Mesenchymal stem cell (in vitro differentiated cells and primary cell): ENCODE measurements at regions not wholly inside any gene's neighbourhood (a gene's known extent, or its start where the extent isn't known, plus 50 kb on each side); places are given as distances from the start of the nearest gene placed in this dataset.

Experiments used
- DNase-seq: peaks from one replicate; pipeline ENCODE4 v3.0.0-alpha.2; 2013
- H2AFZ ChIP-seq: one replicate; pipeline ENCODE4 v1.6.1; 2013; ENCODE audit warnings: low read depth, mild to moderate bottlenecking, control low read depth, inconsistent platforms, low read length, moderate library complexity
- H2AK5ac ChIP-seq: 2 replicates; pipeline ENCODE4 v1.6.1; 2013; ENCODE audit warnings: low read length, moderate library complexity, mild to moderate bottlenecking, inconsistent platforms; ENCODE audit not compliant: severe bottlenecking
- H2BK120ac ChIP-seq: one replicate; pipeline ENCODE4 v1.6.1; 2013; ENCODE audit warnings: low read depth, mild to moderate bottlenecking, inconsistent platforms, low read length, moderate library complexity
- H2BK12ac ChIP-seq, 2 experiments: one replicate each; pipeline ENCODE4 v1.6.1; 2013; ENCODE audit warnings: inconsistent platforms in 2 of 2, low read length in 2 of 2, mild to moderate bottlenecking in 2 of 2, moderate library complexity in 2 of 2, control low read depth in 1 of 2
- H2BK15ac ChIP-seq: one replicate; pipeline ENCODE4 v1.6.1; 2013; ENCODE audit warnings: mild to moderate bottlenecking, low read depth, inconsistent platforms; ENCODE audit not compliant: poor library complexity, severe bottlenecking
- H2BK5ac ChIP-seq: 2 replicates; pipeline ENCODE4 v1.6.1; 2013; ENCODE audit warnings: low read depth, mild to moderate bottlenecking, low read length, control low read depth, inconsistent platforms; ENCODE audit not compliant: poor library complexity, severe bottlenecking
- H3K14ac ChIP-seq, 2 experiments: one replicate each; pipeline ENCODE4 v1.6.1; 2013; ENCODE audit warnings: inconsistent platforms in 2 of 2, low read length in 2 of 2, control low read depth in 1 of 2, mild to moderate bottlenecking in 1 of 2, moderate library complexity in 1 of 2
- H3K18ac ChIP-seq, 2 experiments: one replicate each; pipeline ENCODE4 v1.6.1; 2013; ENCODE audit warnings: inconsistent platforms in 2 of 2, low read length in 2 of 2, control low read depth in 1 of 2, low read depth in 1 of 2, mild to moderate bottlenecking in 1 of 2
- H3K23ac ChIP-seq, 2 experiments: one replicate each; pipeline ENCODE4 v1.6.1; 2013; ENCODE audit warnings: inconsistent platforms in 2 of 2, low read length in 2 of 2, mild to moderate bottlenecking in 2 of 2, moderate library complexity in 2 of 2, control low read depth in 1 of 2
- H3K27ac ChIP-seq: 2 replicates; pipeline ENCODE4 v1.5.1; 2013; ENCODE audit warnings: mild to moderate bottlenecking, moderate library complexity, low read length, control low read depth, inconsistent platforms; ENCODE audit not compliant: poor library complexity, severe bottlenecking
- H3K27me3 ChIP-seq, 2 experiments: 2 replicates each; pipeline versions ENCODE4 v1.6.1 to v1.7.0; 2013; ENCODE audit warnings: low read length in 2 of 2, mild to moderate bottlenecking in 2 of 2, moderate library complexity in 2 of 2, control low read depth in 1 of 2, inconsistent platforms in 1 of 2; ENCODE audit not compliant: control insufficient read depth in 1 of 2, insufficient read depth in 1 of 2
- H3K36me3 ChIP-seq, 2 experiments: 2 replicates each; pipeline versions ENCODE4 v1.6.1 to v1.7.0; 2013; ENCODE audit warnings: low read length in 2 of 2, control low read depth in 1 of 2, inconsistent platforms in 1 of 2, low read depth in 1 of 2, mild to moderate bottlenecking in 1 of 2; ENCODE audit not compliant: insufficient read depth in 2 of 2, control insufficient read depth in 1 of 2
- H3K4ac ChIP-seq, 2 experiments: one replicate each; pipeline ENCODE4 v1.6.1; 2013; ENCODE audit warnings: inconsistent platforms in 2 of 2, low read length in 2 of 2, mild to moderate bottlenecking in 2 of 2, moderate library complexity in 2 of 2, control low read depth in 1 of 2, low read depth in 1 of 2
- H3K4me1 ChIP-seq: 2 replicates; pipeline ENCODE4 v1.6.1; 2013; ENCODE audit warnings: low read depth, low read length, control low read depth; ENCODE audit not compliant: control insufficient read depth, insufficient read depth
- H3K4me2 ChIP-seq: 2 replicates; pipeline ENCODE4 v1.6.1; 2013; ENCODE audit warnings: low read length, mild to moderate bottlenecking, inconsistent platforms; ENCODE audit not compliant: poor library complexity, severe bottlenecking
- H3K4me3 ChIP-seq, 2 experiments: 2 replicates each; pipeline versions ENCODE4 v1.5.1 to v1.7.0; 2013; ENCODE audit warnings: low read length in 2 of 2, mild to moderate bottlenecking in 2 of 2, control low read depth in 1 of 2, low read depth in 1 of 2; ENCODE audit not compliant: insufficient read depth in 1 of 2
- H3K79me1 ChIP-seq: replicated peaks from 2 replicates; pipeline ENCODE4 v1.6.1; 2013; ENCODE audit warnings: mild to moderate bottlenecking, control low read depth, low read length, inconsistent platforms; ENCODE audit not compliant: poor library complexity, severe bottlenecking
- H3K9ac ChIP-seq: 2 replicates; pipeline ENCODE4 v1.7.0; 2013; ENCODE audit warnings: mild to moderate bottlenecking, low read length, moderate library complexity
- H3K9me3 ChIP-seq: 2 replicates; pipeline ENCODE4 v1.7.0; 2013; ENCODE audit warnings: mild to moderate bottlenecking, low read length; ENCODE audit not compliant: control insufficient read depth
- H4K8ac ChIP-seq: one replicate; pipeline ENCODE4 v1.6.1; 2013; ENCODE audit warnings: inconsistent platforms, mild to moderate bottlenecking, low read length, moderate library complexity
- H4K91ac ChIP-seq: one replicate; pipeline ENCODE4 v1.6.1; 2013; ENCODE audit warnings: mild to moderate bottlenecking, low read length, inconsistent platforms
- WGBS: methylation state at CpG from one replicate; pipeline ENCODE4 v1.1.7; 2013; ENCODE audit warnings: mixed read lengths; 5-methylcytosine and 5-hydroxymethylcytosine counted together

DNA sequence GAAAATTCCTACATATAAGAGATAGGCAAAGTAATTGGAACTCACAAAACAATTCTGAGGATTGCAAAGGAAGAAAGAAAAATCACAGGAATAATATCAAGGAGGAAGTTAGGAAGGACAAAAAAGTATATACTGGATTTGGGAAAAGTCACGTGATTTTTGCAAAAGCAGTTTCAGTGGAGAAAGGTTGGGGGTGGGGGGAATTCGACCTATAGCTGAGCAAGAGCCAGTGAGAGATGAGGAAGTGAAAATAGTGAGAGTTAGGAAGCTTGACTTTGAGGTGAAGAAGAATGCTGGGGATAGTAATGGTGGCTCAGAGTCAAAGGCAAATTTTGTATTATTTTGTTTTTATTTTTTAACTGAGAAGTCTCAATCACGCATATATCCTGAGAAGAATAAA lies 438.0 kb upstream of the PMFBP1 start:
- Histone ChIP-seq H2AK5ac (no peak overlapping the region), H3K27me3 (no peaks in the 10 kb centered on the region), H2BK120ac (no peak overlapping the region), H3K9ac (no peak overlapping the region), H3K4ac (no peak overlapping the region), H3K79me1 (no peaks in the 10 kb centered on the region), H3K18ac (no peak overlapping the region), H2BK5ac (no peak overlapping the region), H4K8ac (no peak overlapping the region), H3K4me2 (no peak overlapping the region), H3K9me3 (no peaks in the 10 kb centered on the region), H2BK15ac (no peak overlapping the region), H3K4me3 (no peak overlapping the region), H3K36me3 (no peaks in the 10 kb centered on the region), H2AFZ (no peak overlapping the region), H2BK12ac (no peak overlapping the region), H3K27ac (no peak overlapping the region), H3K14ac (no peak overlapping the region), H4K91ac (no peak overlapping the region), H3K23ac (no peak overlapping the region), H3K4me1 (no peaks in the 10 kb centered on the region)
- 78% methylated on average over 3 of the region's 3 CpGs for WGBS
- no peak for DNase-seq

DNA sequence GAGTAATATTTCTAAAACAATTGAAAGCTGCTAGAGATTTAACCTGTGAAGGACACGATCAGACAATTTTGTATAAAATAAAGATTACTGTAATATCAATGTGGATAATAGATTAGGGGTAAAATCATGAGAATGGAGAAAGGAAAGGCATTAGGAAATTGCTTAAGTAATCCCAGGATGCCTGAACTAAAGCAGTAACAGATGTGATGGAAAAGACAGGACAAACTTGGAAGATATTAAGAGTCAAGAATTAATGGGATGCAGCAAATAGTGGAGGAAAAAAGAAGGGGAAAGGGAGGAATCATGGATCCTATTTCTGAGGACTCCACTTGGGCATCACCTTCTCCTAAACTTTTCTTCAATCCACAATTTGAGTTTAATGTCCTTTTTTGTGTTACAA lies 437.1 kb upstream of the PMFBP1 start:
- no peak for DNase-seq
- Histone ChIP-seq H2BK5ac (no peak overlapping the region), H3K4me1 (no peaks in the 10 kb centered on the region), H3K14ac (no peak overlapping the region), H3K23ac (no peak overlapping the region), H3K27ac (no peak overlapping the region), H3K4me3 (no peak overlapping the region), H3K9me3 (no peaks in the 10 kb centered on the region), H2BK15ac (no peak overlapping the region), H3K79me1 (peaks cover 2% of the 10 kb centered on the region), H3K4ac (no peak overlapping the region), H2BK120ac (no peak overlapping the region), H3K18ac (no peak overlapping the region), H3K27me3 (no peaks in the 10 kb centered on the region), H2AFZ (no peak overlapping the region), H4K91ac (no peak overlapping the region), H3K36me3 (no peaks in the 10 kb centered on the region), H4K8ac (no peak overlapping the region), H3K4me2 (no peak overlapping the region), H3K9ac (no peak overlapping the region), H2BK12ac (no peak overlapping the region), H2AK5ac (no peak overlapping the region)
- no CpG with 5 or more reads among the region's 1 CpG for WGBS

DNA sequence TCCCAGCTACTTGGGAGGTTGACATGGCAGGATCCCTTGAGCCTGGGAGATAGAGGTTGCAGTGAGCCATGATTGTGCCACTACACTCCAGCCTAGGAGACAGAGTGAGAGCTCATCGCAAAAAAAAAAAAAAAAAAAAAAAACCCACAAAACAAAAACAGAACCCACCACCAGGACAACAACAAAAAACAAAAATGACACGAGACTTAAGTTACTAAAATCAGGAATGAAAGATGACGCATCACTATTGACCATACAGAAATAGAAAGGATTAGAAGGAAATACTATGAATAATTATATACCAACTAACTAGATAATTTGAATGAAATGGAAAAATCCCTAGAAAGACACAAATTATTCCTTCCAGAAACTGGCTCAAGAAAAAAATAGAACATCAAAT lies 432.4 kb upstream of the PMFBP1 start:
- H3K79me1 ChIP-seq, result peaks cover 3% of the 10 kb centered on the region
- H3K27me3 ChIP-seq, result no peaks in the 10 kb centered on the region
- no peaks in the 10 kb centered on the region for H3K36me3 ChIP-seq
- H2BK15ac ChIP-seq, result no peak overlapping the region
- no peak overlapping the region for H4K91ac ChIP-seq
- no peak overlapping the region for H2AFZ ChIP-seq
- H2BK12ac ChIP-seq, result no peak overlapping the region
- no peak overlapping the region for H2BK5ac ChIP-seq
- H3K18ac ChIP-seq, result no peak overlapping the region
- no peak overlapping the region for H3K4me2 ChIP-seq
- H3K27ac ChIP-seq, result no peak overlapping the region
- no peak overlapping the region for H2AK5ac ChIP-seq
- no peak overlapping the region for H3K9ac ChIP-seq
- no peak overlapping the region for H3K4ac ChIP-seq
- H3K14ac ChIP-seq, result no peak overlapping the region
- no peaks in the 10 kb centered on the region for H3K4me1 ChIP-seq
- no peak overlapping the region for H3K23ac ChIP-seq
- no peak overlapping the region for H4K8ac ChIP-seq
- DNase-seq, result no peak
- WGBS, result 60% methylated on average over 1 of the region's 3 CpGs
- peaks cover 2% of the 10 kb centered on the region for H3K9me3 ChIP-seq
- no peak overlapping the region for H3K4me3 ChIP-seq
- no peak overlapping the region for H2BK120ac ChIP-seq

DNA sequence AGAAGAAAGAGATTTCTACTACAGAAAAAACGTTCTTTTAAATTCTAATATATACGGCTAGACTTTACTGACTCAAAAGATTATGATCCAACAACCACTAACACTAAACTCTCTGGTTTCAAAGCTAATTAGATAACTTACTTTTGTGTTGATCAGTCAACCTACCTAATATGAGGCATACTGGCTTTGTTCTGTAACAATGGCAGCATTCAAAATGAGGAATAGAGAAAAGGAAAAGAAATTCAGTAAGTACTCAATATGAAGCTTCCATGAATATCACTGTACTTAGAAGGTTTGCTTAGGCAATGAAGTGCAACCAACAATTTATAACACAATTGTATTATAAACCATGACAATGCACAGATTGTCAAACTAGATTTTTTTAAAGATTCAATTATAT lies 430.5 kb upstream of the PMFBP1 start:
- Histone ChIP-seq H3K79me1 (peaks cover 3% of the 10 kb centered on the region), H3K4me3 (no peak overlapping the region), H3K4me1 (no peaks in the 10 kb centered on the region), H3K4me2 (no peak overlapping the region), H3K4ac (no peak overlapping the region), H3K36me3 (no peaks in the 10 kb centered on the region), H2BK5ac (no peak overlapping the region), H3K27ac (no peak overlapping the region), H2BK12ac (no peak overlapping the region), H2BK120ac (no peak overlapping the region), H3K9ac (no peak overlapping the region), H3K27me3 (no peaks in the 10 kb centered on the region), H4K91ac (no peak overlapping the region), H2AK5ac (no peak overlapping the region), H3K14ac (no peak overlapping the region), H3K23ac (no peak overlapping the region), H3K18ac (no peak overlapping the region), H4K8ac (no peak overlapping the region), H3K9me3 (peaks cover 2% of the 10 kb centered on the region), H2BK15ac (no peak overlapping the region), H2AFZ (no peak overlapping the region)
- DNase-seq, result no peak
- WGBS, result 100% methylated on average over 2 of the region's 2 CpGs
